SK-N-SH (cell line): ENCODE measurements at regions not wholly inside any gene's neighbourhood (a gene's known extent, or its start where the extent isn't known, plus 50 kb on each side); places are given as distances from the start of the nearest gene placed in this dataset.

Experiments
- CTCF ChIA-PET: fragments of 300-600, 350-600 bp; formaldehyde crosslinking; extraction: SDS; loops from one replicate; lab custom pipeline; 2021; lab: Yijun Ruan, JAX
- POLR2A ChIA-PET: fragments of 350-600 bp; sonication (Branson Sonifier 250); formaldehyde crosslinking; extraction: SDS; loops from one replicate; lab custom pipeline; 2020; ENCODE audit warnings: antibody characterized with exemption, inconsistent platforms; lab: Yijun Ruan, JAX
- DNase-seq: peaks from one replicate; pipeline ENCODE4 v3.0.0; 2012
- H2AFZ ChIP-seq: fragments of 200-600 bp; sonication (generic); 2 replicates; pipeline ENCODE4 v1.8.1; 2016; ENCODE audit warnings: antibody characterized with exemption, mild to moderate bottlenecking, low read depth
- H3F3A ChIP-seq: fragments of 200-600 bp; sonication (generic); replicated peaks from 2 replicates; pipeline ENCODE3; 2016; ENCODE audit warnings: antibody characterized with exemption, mild to moderate bottlenecking; ENCODE audit not compliant: insufficient read depth
- H3K27ac ChIP-seq, 2 experiments: fragments of 200-500 bp in 1 of 2; fragments of 200-600 bp in 1 of 2; sonication (Bioruptor generic) in 1 of 2; sonication (generic), shearing (Covaris generic) in 1 of 2; 2 replicates each; pipeline versions ENCODE4 v1.5.1 to v1.6.1; 2014 to 2016; ENCODE audit warnings: low read depth in 2 of 2, inconsistent platforms in 1 of 2, low read length in 1 of 2, mild to moderate bottlenecking in 1 of 2, mixed read lengths in 1 of 2
- H3K27me3 ChIP-seq: fragments of 200-600 bp; sonication (generic), shearing (Covaris generic); 2 replicates; pipeline ENCODE4 v1.6.1; 2016; ENCODE audit warnings: mixed run types; ENCODE audit not compliant: insufficient read depth
- H3K36me3 ChIP-seq, 2 experiments: fragments of 200-500 bp in 1 of 2; fragments of 200-600 bp in 1 of 2; sonication (Bioruptor generic) in 1 of 2; sonication (generic) in 1 of 2; replicated peaks in 1 of 2; 2 replicates each; pipeline versions ENCODE3 to v1.5.1; 2014 to 2016; ENCODE audit warnings: low read length in 1 of 2, mild to moderate bottlenecking in 1 of 2; ENCODE audit not compliant: insufficient read depth in 2 of 2, control insufficient read depth in 1 of 2
- H3K4me1 ChIP-seq, 2 experiments: fragments of 200-500 bp in 1 of 2; fragments of 200-600 bp in 1 of 2; sonication (Bioruptor generic) in 1 of 2; sonication (generic), shearing (Covaris generic) in 1 of 2; 2 replicates each; pipeline versions ENCODE4 v1.5.1 to v1.6.1; 2014 to 2016; ENCODE audit warnings: low read depth in 1 of 2, low read length in 1 of 2, mixed run types in 1 of 2; ENCODE audit not compliant: insufficient read depth in 2 of 2, control insufficient read depth in 1 of 2
- H3K4me2 ChIP-seq: fragments of 200-600 bp; sonication (generic), shearing (Covaris generic); 2 replicates; pipeline ENCODE4 v1.6.1; 2017; ENCODE audit warnings: mixed run types
- H3K4me3 ChIP-seq, 2 experiments: fragments of 200-500 bp in 1 of 2; fragments of 200-600 bp in 1 of 2; sonication (Bioruptor generic) in 1 of 2; sonication (generic), shearing (Covaris generic) in 1 of 2; 2 replicates each; pipeline versions ENCODE4 v1.5.1 to v1.8.1; 2014 to 2016; ENCODE audit warnings: low read depth in 2 of 2, inconsistent platforms in 1 of 2, low read length in 1 of 2, mild to moderate bottlenecking in 1 of 2, mixed read lengths in 1 of 2, moderate library complexity in 1 of 2
- H3K79me2 ChIP-seq: fragments of 200-600 bp; sonication (generic); 2 replicates; pipeline ENCODE4 v1.8.1; 2017; ENCODE audit warnings: mild to moderate bottlenecking; ENCODE audit not compliant: insufficient read depth
- H3K9ac ChIP-seq: fragments of 200-600 bp; sonication (generic); 2 replicates; pipeline ENCODE4 v1.6.1; 2017; ENCODE audit warnings: mixed run types
- H3K9me2 ChIP-seq: fragments of 200-600 bp; sonication (generic); 2 replicates; pipeline ENCODE4 v1.6.1; 2017; ENCODE audit warnings: mixed run types
- H3K9me3 ChIP-seq: fragments of 200-600 bp; sonication (generic); 2 replicates; pipeline ENCODE4 v1.6.1; 2017; ENCODE audit warnings: mixed run types, mild to moderate bottlenecking, moderate library complexity
- H4K20me1 ChIP-seq: fragments of 200-600 bp; sonication (generic); 2 replicates; pipeline ENCODE4 v1.6.1; 2017; ENCODE audit warnings: mild to moderate bottlenecking, mixed run types; ENCODE audit not compliant: insufficient read depth
- CHD2 ChIP-seq: fragments of 150-350 bp; IDR thresholded peaks from 2 replicates; pipeline ENCODE4 v1.6.1; 2018; ENCODE audit warnings: low read length; ENCODE audit not compliant: partially characterized antibody
- FOSL2 ChIP-seq: IDR thresholded peaks from 2 replicates; pipeline ENCODE4 v1.4.0; 2012; ENCODE audit warnings: low read depth, mild to moderate bottlenecking, moderate library complexity, borderline replicate concordance
- FOXJ3 ChIP-seq: sonication (generic); formaldehyde crosslinking; IDR thresholded peaks from 2 replicates; pipeline ENCODE4 v1.5.1; 2020; ENCODE audit warnings: mild to moderate bottlenecking, missing genetic modification reagents
- FOXM1 ChIP-seq: IDR thresholded peaks from 2 replicates; pipeline ENCODE4 v1.4.0; 2012; ENCODE audit warnings: low read depth, mild to moderate bottlenecking
- GABPA ChIP-seq: IDR thresholded peaks from 2 replicates; pipeline ENCODE4 v1.4.0; 2012; ENCODE audit warnings: low read depth, mild to moderate bottlenecking
- GATA2 ChIP-seq: sonication (generic); formaldehyde crosslinking; IDR thresholded peaks from 2 replicates; pipeline ENCODE4 v1.5.0; 2020; ENCODE audit warnings: mild to moderate bottlenecking, missing genetic modification reagents
- MEF2A ChIP-seq: IDR thresholded peaks from 2 replicates; pipeline ENCODE4 v1.4.0; 2012; ENCODE audit warnings: low read depth, borderline replicate concordance
- MXI1 ChIP-seq: IDR thresholded peaks from 2 replicates; pipeline ENCODE4 v1.6.1; 2012; ENCODE audit warnings: mild to moderate bottlenecking, low read depth, low read length, improper control_type of control experiment
- NFIC ChIP-seq: IDR thresholded peaks from 2 replicates; pipeline ENCODE4 v1.4.0; 2012; ENCODE audit warnings: borderline replicate concordance
- NRF1 ChIP-seq: IDR thresholded peaks from 2 replicates; pipeline ENCODE4 v1.6.1; 2012; ENCODE audit warnings: low read depth, mild to moderate bottlenecking, low read length
- PBX3 ChIP-seq: IDR thresholded peaks from 2 replicates; pipeline ENCODE4; 2012
- POLR2AphosphoS5 ChIP-seq: IDR thresholded peaks from 2 replicates; pipeline ENCODE4 v1.6.1; 2012; ENCODE audit warnings: low read depth, low read length
- RCOR1 ChIP-seq: fragments of 150-350 bp; IDR thresholded peaks from 2 replicates; pipeline ENCODE4 v1.6.1; 2017; ENCODE audit warnings: antibody characterized with exemption, low read length
- RFX5 ChIP-seq: IDR thresholded peaks from 2 replicates; pipeline ENCODE4 v1.6.1; 2012; ENCODE audit warnings: mild to moderate bottlenecking, improper control_type of control experiment, low read length
- SMC3 ChIP-seq: IDR thresholded peaks from 2 replicates; pipeline ENCODE4 v1.6.1; 2012; ENCODE audit warnings: low read depth, low read length, improper control_type of control experiment
- TAF1 ChIP-seq: IDR thresholded peaks from 2 replicates; pipeline ENCODE4 v1.6.1; 2012; ENCODE audit warnings: low read depth, mild to moderate bottlenecking, low read length, moderate library complexity, borderline replicate concordance
- TEAD4 ChIP-seq: IDR thresholded peaks from 2 replicates; pipeline ENCODE4 v1.4.0; 2012; ENCODE audit warnings: mild to moderate bottlenecking, borderline replicate concordance; ENCODE audit not compliant: insufficient read depth
- USF2 ChIP-seq: fragments of 150-350 bp; IDR thresholded peaks from 2 replicates; pipeline ENCODE4 v1.6.1; 2017; ENCODE audit warnings: antibody characterized with exemption, low read length, low read depth, borderline replicate concordance
- YY1 ChIP-seq: IDR thresholded peaks from 2 replicates; pipeline ENCODE4 v1.4.0; 2012; ENCODE audit warnings: low read depth, mild to moderate bottlenecking
- ZBTB33 ChIP-seq: IDR thresholded peaks from 2 replicates; pipeline ENCODE4 v1.4.0; 2012; ENCODE audit warnings: low read depth, borderline replicate concordance
- WGBS: methylation state at CpG from one replicate; pipeline ENCODE4 v1.1.6; 2017; ENCODE audit warnings: low lambda C conversion rate; 5-methylcytosine and 5-hydroxymethylcytosine counted together
- TF ChIP-seq, protein P1 (sequence below): IDR thresholded peaks from 2 replicates; pipeline ENCODE4 v1.4.0; 2012; ENCODE audit warnings: low read depth, borderline replicate concordance
- TF ChIP-seq, protein P2 (sequence below): fragments of 150-350 bp; IDR thresholded peaks from 2 replicates; pipeline ENCODE4 v1.6.1; 2016; ENCODE audit warnings: mild to moderate bottlenecking, low read depth, low read length

DNA sequence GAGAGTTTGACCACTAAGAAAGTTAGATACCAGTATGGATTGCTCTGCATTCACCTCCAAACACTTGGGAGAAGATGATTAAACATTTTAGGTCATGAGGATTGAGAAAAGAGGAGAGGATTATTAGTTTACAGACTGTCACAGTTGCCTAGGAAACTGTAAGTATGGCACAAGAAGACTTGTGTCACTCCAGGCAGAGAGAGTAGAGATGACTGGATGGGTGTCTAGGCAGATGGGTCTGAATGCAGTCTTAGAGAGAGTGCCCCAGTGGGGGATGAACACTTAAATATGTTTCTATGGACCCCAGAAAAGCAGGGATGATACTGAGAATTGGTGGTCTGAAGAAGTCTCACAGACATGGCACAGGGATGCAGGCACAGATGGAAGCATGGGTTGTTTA is 477.6 kb upstream of the B3GALT2 start (continued):
- TF ChIP-seq PBX3 (no peak), GATA2 (no peak), MEF2A (no peak), RFX5 (no peak), GABPA (no peak), NRF1 (no peak), SMC3 (no peak), FOXJ3 (CRISPR knock-in tag) (no peak)

GRCh38 chr1:193662030-193662429 is 475.6 kb upstream of the B3GALT2 start:
- no peak overlapping the region for H3K27ac ChIP-seq
- no peaks in the 10 kb centered on the region for H3F3A ChIP-seq
- H3K36me3 ChIP-seq = no peaks in the 10 kb centered on the region
- H3K79me2 ChIP-seq = no peaks in the 10 kb centered on the region
- WGBS = 46% methylated on average over 2 of the region's 2 CpGs
- ChIA-PET POLR2A (no interaction called here), CTCF (no interaction called here)
- no peaks in the 10 kb centered on the region for H3K9me2 ChIP-seq
- no peaks in the 10 kb centered on the region; a peak in 1 of 4 replicates for H3K4me1 ChIP-seq
- no peak for DNase-seq
- no peaks in the 10 kb centered on the region for H3K27me3 ChIP-seq
- no peak for TF ChIP-seq TEAD4
- TF ChIP-seq NFIC = no peak
- TF ChIP-seq POLR2AphosphoS5 = no peak
- no peak for TF ChIP-seq FOSL2
- no peak for TF ChIP-seq CHD2
- no peak for TF ChIP-seq MXI1
- TF ChIP-seq NRF1 = no peak
- no peak for TF ChIP-seq FOXM1
- TF ChIP-seq, protein P1, sequence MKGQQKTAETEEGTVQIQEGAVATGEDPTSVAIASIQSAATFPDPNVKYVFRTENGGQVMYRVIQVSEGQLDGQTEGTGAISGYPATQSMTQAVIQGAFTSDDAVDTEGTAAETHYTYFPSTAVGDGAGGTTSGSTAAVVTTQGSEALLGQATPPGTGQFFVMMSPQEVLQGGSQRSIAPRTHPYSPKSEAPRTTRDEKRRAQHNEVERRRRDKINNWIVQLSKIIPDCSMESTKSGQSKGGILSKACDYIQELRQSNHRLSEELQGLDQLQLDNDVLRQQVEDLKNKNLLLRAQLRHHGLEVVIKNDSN = no peak
- TF ChIP-seq MEF2A = no peak
- no peak for TF ChIP-seq ZBTB33
- TF ChIP-seq USF2 = no peak
- TF ChIP-seq, protein P2, sequence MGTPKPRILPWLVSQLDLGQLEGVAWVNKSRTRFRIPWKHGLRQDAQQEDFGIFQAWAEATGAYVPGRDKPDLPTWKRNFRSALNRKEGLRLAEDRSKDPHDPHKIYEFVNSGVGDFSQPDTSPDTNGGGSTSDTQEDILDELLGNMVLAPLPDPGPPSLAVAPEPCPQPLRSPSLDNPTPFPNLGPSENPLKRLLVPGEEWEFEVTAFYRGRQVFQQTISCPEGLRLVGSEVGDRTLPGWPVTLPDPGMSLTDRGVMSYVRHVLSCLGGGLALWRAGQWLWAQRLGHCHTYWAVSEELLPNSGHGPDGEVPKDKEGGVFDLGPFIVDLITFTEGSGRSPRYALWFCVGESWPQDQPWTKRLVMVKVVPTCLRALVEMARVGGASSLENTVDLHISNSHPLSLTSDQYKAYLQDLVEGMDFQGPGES = no peak
- TF ChIP-seq RCOR1 = no peak
- TF ChIP-seq SMC3 = no peak
- no peak for TF ChIP-seq YY1
- no peak for TF ChIP-seq TAF1
- no peak overlapping the region for H3K9ac ChIP-seq
- H2AFZ ChIP-seq = no peak overlapping the region; the same call in 1 of the 2 replicates
- H4K20me1 ChIP-seq = no peaks in the 10 kb centered on the region
- no peak overlapping the region for H3K4me2 ChIP-seq
- H3K4me3 ChIP-seq = no peak overlapping the region
- no peaks in the 10 kb centered on the region for H3K9me3 ChIP-seq
